Body of pancreas (tissue), 4 donors: ENCODE measurements at regions not wholly inside any gene's neighbourhood (a gene's known extent, or its start where the extent isn't known, plus 50 kb on each side); places are given as distances from the start of the nearest gene placed in this dataset.
A peak's percentile ranks its signal among the peaks of the same experiment; 100 is the strongest.

Experiments
- ATAC-seq: fragments of 150-250 bp; one replicate; pipeline ENCODE4 v1.9.1; 2016
- DNase-seq, 4 donors: peaks; one replicate each; pipeline ENCODE4 v3.0.0-alpha.2; 2019
- H3K27ac ChIP-seq, 4 donors: fragments of 200-600 bp; sonication (generic); 1 replicate in 3 of 4; 2 replicates in 1 of 4; pipeline versions ENCODE4 v1.5.1 to v1.6.1; 2016 to 2019; ENCODE audit warnings: mild to moderate bottlenecking in 1 of 4, mixed read lengths in 1 of 4, moderate library complexity in 1 of 4
- H3K27me3 ChIP-seq, 2 donors: fragments of 200-600 bp; sonication (generic); one replicate each; pipeline ENCODE4 v1.6.0; 2016; ENCODE audit warnings: mild to moderate bottlenecking in 1 of 2
- H3K36me3 ChIP-seq, 2 donors: fragments of 200-600 bp; sonication (generic); replicated peaks in 1 of 2; 2 replicates each; pipeline ENCODE4 v1.5.1; 2016; ENCODE audit warnings: low read depth in 2 of 2; ENCODE audit not compliant: insufficient read depth in 1 of 2
- H3K4me1 ChIP-seq: fragments of 200-600 bp; sonication (generic); one replicate; pipeline ENCODE4 v1.6.0; 2016
- H3K4me3 ChIP-seq, 2 donors: fragments of 200-600 bp; sonication (generic); 1 replicate in 1 of 2; 2 replicates in 1 of 2; pipeline ENCODE4 v1.5.1; 2016 to 2019
- H3K9me3 ChIP-seq, 3 donors: fragments of 200-600 bp; sonication (generic); 1 replicate in 2 of 3; 2 replicates in 1 of 3; pipeline ENCODE4 v1.5.1; 2016
- CTCF ChIP-seq, 7 experiments: fragments of 450-650 bp in 4 of 7; fragments of 200-600 bp in 3 of 7; sonication (generic) in 3 of 7; IDR thresholded peaks; one replicate each; pipeline ENCODE4 v1.5.1; 2016 to 2019; ENCODE audit warnings: antibody characterized with exemption in 7 of 7
- POLR2A ChIP-seq, 3 donors: fragments of 450-650 bp; IDR thresholded peaks; one replicate each; pipeline ENCODE4 v1.6.1; 2016; ENCODE audit warnings: antibody characterized with exemption in 3 of 3, mild to moderate bottlenecking in 2 of 3
- WGBS, 2 donors: methylation state at CpG; one replicate each; pipeline ENCODE4 v1.1.5; 2017; 5-methylcytosine and 5-hydroxymethylcytosine counted together
- intact Hi-C: fragments of 100-400 bp; cut with DNase I; formaldehyde crosslinking; loops from one replicate; pipeline ENCODE4 v1.15.1; 2023

GRCh38 chr1:60222360-60223115, 149.0 kb upstream of the C1orf87 start:
- TF ChIP-seq CTCF (IDR thresholded peaks at IDR 0.05) (no peak), POLR2A (IDR thresholded peaks at IDR 0.05) (no peak)
- Histone ChIP-seq H3K36me3 (no peaks in the 10 kb centered on the region), H3K4me3 (no peak overlapping the region), H3K27me3 (no peaks in the 10 kb centered on the region), H3K4me1 (no peaks in the 10 kb centered on the region), H3K9me3 (no peaks in the 10 kb centered on the region), H3K27ac (no peak overlapping the region)
- DNase-seq (no peak), ATAC-seq (no peak)
- intact Hi-C loops = no loop called here
- WGBS, 2 donors = 61% methylated on average over 11 of the region's 11 CpGs

- WGBS, 2 donors = 59 to 67% methylated on average over 5 of the region's 5 CpGs
- intact Hi-C loops = no loop called here
- no peaks in the 10 kb centered on the region for H3K4me1 ChIP-seq
- H3K27me3 ChIP-seq = no peaks in the 10 kb centered on the region
- ATAC-seq (no peak), DNase-seq (peak in 1 of 4 donors; percentile 5)
- H3K36me3 ChIP-seq = no peaks in the 10 kb centered on the region
- H3K27ac ChIP-seq = no peak overlapping the region
- H3K4me3 ChIP-seq = no peak overlapping the region
- no peak for TF ChIP-seq POLR2A (IDR thresholded peaks at IDR 0.05)
- TF ChIP-seq CTCF (IDR thresholded peaks at IDR 0.05) = no peak
- H3K9me3 ChIP-seq = no peaks in the 10 kb centered on the region
Observed at GRCh38 chr1:60213253-60213652, 139.7 kb upstream of the C1orf87 start.

- TF ChIP-seq CTCF (IDR thresholded peaks at IDR 0.05) = no peak
- TF ChIP-seq POLR2A (IDR thresholded peaks at IDR 0.05) = no peak
- no peak for ATAC-seq
- no peaks in the 10 kb centered on the region for H3K4me1 ChIP-seq
- 94 to 100% methylated on average over 1 of the region's 1 CpG for WGBS, 2 donors
- DNase-seq = no peak
- no peak overlapping the region for H3K4me3 ChIP-seq
- intact Hi-C loops = no loop called here
- no peaks in the 10 kb centered on the region for H3K27me3 ChIP-seq
- H3K36me3 ChIP-seq = no peaks in the 10 kb centered on the region
- H3K27ac ChIP-seq = no peak overlapping the region
- no peaks in the 10 kb centered on the region for H3K9me3 ChIP-seq
Observed at GRCh38 chr1:60196026-60196425, 122.5 kb upstream of the C1orf87 start.

- DNase-seq = no peak
- TF ChIP-seq CTCF (IDR thresholded peaks at IDR 0.05) = no peak
- no peak for TF ChIP-seq POLR2A (IDR thresholded peaks at IDR 0.05)
- no peak overlapping the region for H3K27ac ChIP-seq
- H3K27me3 ChIP-seq = no peaks in the 10 kb centered on the region
- intact Hi-C loops = no loop called here
- no peak overlapping the region for H3K4me3 ChIP-seq
- WGBS, 2 donors = 24 to 34% methylated on average over 1 of the region's 1 CpG
- H3K36me3 ChIP-seq = no peaks in the 10 kb centered on the region
- no peak for ATAC-seq
- peaks cover 0 to 5% (median 0%) of the 10 kb centered on the region in 3 donors for H3K9me3 ChIP-seq
- no peaks in the 10 kb centered on the region for H3K4me1 ChIP-seq
Observed at GRCh38 chr1:60185684-60186083, 112.1 kb upstream of the C1orf87 start.

- H3K27me3 ChIP-seq = no peaks in the 10 kb centered on the region
- 75 to 85% methylated on average over 2 of the region's 2 CpGs for WGBS, 2 donors
- no peak for ATAC-seq
- no peak for TF ChIP-seq POLR2A (IDR thresholded peaks at IDR 0.05)
- TF ChIP-seq CTCF (IDR thresholded peaks at IDR 0.05) = no peak
- peaks cover 0 to 5% (median 0%) of the 10 kb centered on the region in 3 donors for H3K9me3 ChIP-seq
- no peak overlapping the region for H3K27ac ChIP-seq
- no peak for DNase-seq
- H3K4me1 ChIP-seq = no peaks in the 10 kb centered on the region
- intact Hi-C loops = no loop called here
- no peaks in the 10 kb centered on the region for H3K36me3 ChIP-seq
- H3K4me3 ChIP-seq = no peak overlapping the region
Observed at GRCh38 chr1:60184521-60184920, 111.0 kb upstream of the C1orf87 start.
